ENCODE measurements at regions not wholly inside any gene's neighbourhood (a gene's known extent, or its start where the extent isn't known, plus 50 kb on each side); places are given as distances from the start of the nearest gene placed in this dataset.

DNA sequence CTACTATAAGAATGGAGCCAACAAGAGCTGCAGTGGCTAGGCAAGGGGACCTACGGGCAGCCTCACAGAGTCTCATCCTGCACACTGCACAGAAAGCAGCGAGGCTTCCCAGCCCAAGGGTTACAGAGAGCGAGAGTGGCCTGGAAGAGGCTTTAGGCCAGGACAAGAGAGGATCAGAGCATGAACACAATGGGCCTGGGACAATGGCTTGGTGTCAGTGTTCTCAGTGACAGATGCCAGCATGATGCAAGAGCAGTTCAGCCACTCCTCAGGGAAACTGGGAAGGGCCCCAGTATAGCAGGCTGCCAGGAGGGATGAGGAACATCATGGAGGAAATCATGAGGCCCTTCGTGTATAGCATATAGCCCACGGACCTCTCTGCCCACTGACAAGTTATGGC is 108.0 kb downstream of the NUS1 start:
- in situ Hi-C loops (cut with MboI), result no loop called here
- ChIA-PET RAD21 (ENCODE audit: unreplicated experiment) (no interaction called here), POLR2A (interaction anchor here (0.6 kb wide), 1 partner anchor 181 kb away, joined by 3 read pairs; the partner anchor contains the start of gene GOPC), SMC1A (ENCODE audit: uncharacterized antibody, unreplicated experiment) (no interaction called here), CTCF (interaction anchor here (0.6 kb wide), 1 partner anchor 1029 kb away, joined by 3 read pairs; no protein-coding TSS in a partner anchor)
- BruUV-seq (replicated peaks), result no TSS peak
- Histone ChIP-seq H3K9me3 (replicated peaks; ENCODE audit: control insufficient read depth, insufficient read depth, low read length) (no peaks in the 10 kb centered on the region; the same call in 2 of the 3 replicates), H3K27ac (ENCODE audit: control insufficient read depth, insufficient read depth) (no peak overlapping the region), H3K79me2 (ENCODE audit: control insufficient read depth, insufficient read depth, low read length) (no peaks in the 10 kb centered on the region), H2AFZ (ENCODE audit: control insufficient read depth, low read depth, low read length) (no peak overlapping the region), H3K27me3 (replicated peaks in 1 of 2; ENCODE audit: control insufficient read depth in 2 of 2, insufficient read depth in 2 of 2, low read length in 1 of 2) (no peaks in the 10 kb centered on the region), H3K9ac (ENCODE audit: control insufficient read depth, insufficient read depth, low read length) (no peak overlapping the region), H3K4me1 (ENCODE audit: control insufficient read depth, insufficient read depth, low read length) (no peaks in the 10 kb centered on the region), H3K36me3 (ENCODE audit: control insufficient read depth in 2 of 2, insufficient read depth in 2 of 2, low read length in 1 of 2) (no peaks in the 10 kb centered on the region), H4K20me1 (ENCODE audit: control insufficient read depth, insufficient read depth) (no peaks in the 10 kb centered on the region), H3K4me3 (no peak overlapping the region), H3K4me2 (ENCODE audit: control insufficient read depth, insufficient read depth) (no peak overlapping the region)
- ATAC-seq, result no peak
- DNase-seq (ENCODE audit: low read depth, low spot score), result no peak
- intact Hi-C loops (cut with micrococcal nuclease; ENCODE audit: unreplicated experiment), result no loop called here
- WGBS (ENCODE audit: insufficient coverage, insufficient replicate concordance, low lambda C conversion rate, missing lambda C conversion rate), result 6% methylated on average over 5 of the region's 5 CpGs
- no peak for FAIRE-seq
- TF ChIP-seq RELA (IDR thresholded peaks at IDR 0.05; ENCODE audit: borderline replicate concordance, partially characterized antibody) (no peak), EP300 (IDR thresholded peaks at IDR 0.05; ENCODE audit: borderline replicate concordance in 1 of 2, control insufficient read depth in 1 of 2, low read depth in 2 of 2, low read length in 2 of 2) (no peak), STAT3 (IDR thresholded peaks at IDR 0.05; ENCODE audit: low read depth, low read length) (no peak), MYB (IDR thresholded peaks at IDR 0.05; ENCODE audit: borderline replicate concordance, low read depth, low read length) (no peak), RAD21 (IDR thresholded peaks at IDR 0.05; ENCODE audit: insufficient read depth, low read depth, low read length) (no peak), RCOR1 (conservative IDR thresholded peaks at IDR 0.05; ENCODE audit: low read depth, low read length) (no peak), NR2C1 (IDR thresholded peaks at IDR 0.05) (no peak), ZNF207 (IDR thresholded peaks at IDR 0.05; ENCODE audit: borderline replicate concordance) (no peak), TAF1 (IDR thresholded peaks at IDR 0.05; ENCODE audit: borderline replicate concordance, low read depth, low read length) (no peak), ZSCAN29 (IDR thresholded peaks at IDR 0.05) (no peak), NR2C2 (IDR thresholded peaks at IDR 0.05; ENCODE audit: borderline replicate concordance, control insufficient read depth, insufficient read length, low read depth) (no peak), NRF1 (conservative IDR thresholded peaks at IDR 0.05; ENCODE audit: low read depth, low read length) (no peak), IKZF2 (IDR thresholded peaks at IDR 0.05) (no peak), ASH2L (IDR thresholded peaks at IDR 0.05; ENCODE audit: borderline replicate concordance, low read depth) (no peak)
- TF ChIP-seq, protein P1, sequence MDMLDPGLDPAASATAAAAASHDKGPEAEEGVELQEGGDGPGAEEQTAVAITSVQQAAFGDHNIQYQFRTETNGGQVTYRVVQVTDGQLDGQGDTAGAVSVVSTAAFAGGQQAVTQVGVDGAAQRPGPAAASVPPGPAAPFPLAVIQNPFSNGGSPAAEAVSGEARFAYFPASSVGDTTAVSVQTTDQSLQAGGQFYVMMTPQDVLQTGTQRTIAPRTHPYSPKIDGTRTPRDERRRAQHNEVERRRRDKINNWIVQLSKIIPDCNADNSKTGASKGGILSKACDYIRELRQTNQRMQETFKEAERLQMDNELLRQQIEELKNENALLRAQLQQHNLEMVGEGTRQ (IDR thresholded peaks at IDR 0.05; ENCODE audit: borderline replicate concordance, low read depth, low read length), result no peak
- TF ChIP-seq, protein P2, sequence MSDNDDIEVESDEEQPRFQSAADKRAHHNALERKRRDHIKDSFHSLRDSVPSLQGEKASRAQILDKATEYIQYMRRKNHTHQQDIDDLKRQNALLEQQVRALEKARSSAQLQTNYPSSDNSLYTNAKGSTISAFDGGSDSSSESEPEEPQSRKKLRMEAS (IDR thresholded peaks at IDR 0.05; ENCODE audit: low read depth, low read length), result no peak
- TF ChIP-seq, protein P3, sequence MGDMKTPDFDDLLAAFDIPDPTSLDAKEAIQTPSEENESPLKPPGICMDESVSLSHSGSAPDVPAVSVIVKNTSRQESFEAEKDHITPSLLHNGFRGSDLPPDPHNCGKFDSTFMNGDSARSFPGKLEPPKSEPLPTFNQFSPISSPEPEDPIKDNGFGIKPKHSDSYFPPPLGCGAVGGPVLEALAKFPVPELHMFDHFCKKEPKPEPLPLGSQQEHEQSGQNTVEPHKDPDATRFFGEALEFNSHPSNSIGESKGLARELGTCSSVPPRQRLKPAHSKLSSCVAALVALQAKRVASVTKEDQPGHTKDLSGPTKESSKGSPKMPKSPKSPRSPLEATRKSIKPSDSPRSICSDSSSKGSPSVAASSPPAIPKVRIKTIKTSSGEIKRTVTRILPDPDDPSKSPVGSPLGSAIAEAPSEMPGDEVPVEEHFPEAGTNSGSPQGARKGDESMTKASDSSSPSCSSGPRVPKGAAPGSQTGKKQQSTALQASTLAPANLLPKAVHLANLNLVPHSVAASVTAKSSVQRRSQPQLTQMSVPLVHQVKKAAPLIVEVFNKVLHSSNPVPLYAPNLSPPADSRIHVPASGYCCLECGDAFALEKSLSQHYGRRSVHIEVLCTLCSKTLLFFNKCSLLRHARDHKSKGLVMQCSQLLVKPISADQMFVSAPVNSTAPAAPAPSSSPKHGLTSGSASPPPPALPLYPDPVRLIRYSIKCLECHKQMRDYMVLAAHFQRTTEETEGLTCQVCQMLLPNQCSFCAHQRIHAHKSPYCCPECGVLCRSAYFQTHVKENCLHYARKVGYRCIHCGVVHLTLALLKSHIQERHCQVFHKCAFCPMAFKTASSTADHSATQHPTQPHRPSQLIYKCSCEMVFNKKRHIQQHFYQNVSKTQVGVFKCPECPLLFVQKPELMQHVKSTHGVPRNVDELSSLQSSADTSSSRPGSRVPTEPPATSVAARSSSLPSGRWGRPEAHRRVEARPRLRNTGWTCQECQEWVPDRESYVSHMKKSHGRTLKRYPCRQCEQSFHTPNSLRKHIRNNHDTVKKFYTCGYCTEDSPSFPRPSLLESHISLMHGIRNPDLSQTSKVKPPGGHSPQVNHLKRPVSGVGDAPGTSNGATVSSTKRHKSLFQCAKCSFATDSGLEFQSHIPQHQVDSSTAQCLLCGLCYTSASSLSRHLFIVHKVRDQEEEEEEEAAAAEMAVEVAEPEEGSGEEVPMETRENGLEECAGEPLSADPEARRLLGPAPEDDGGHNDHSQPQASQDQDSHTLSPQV (IDR thresholded peaks at IDR 0.05), result no peak
